ENCODE measurements at regions not wholly inside any gene's neighbourhood (a gene's known extent, or its start where the extent isn't known, plus 50 kb on each side); places are given as distances from the start of the nearest gene placed in this dataset.
"Not testable (repeated sequence)": the region's sequence is repeated elsewhere in the genome, so short reads cannot be mapped to it uniquely, and the experiment has no call there.

DNA sequence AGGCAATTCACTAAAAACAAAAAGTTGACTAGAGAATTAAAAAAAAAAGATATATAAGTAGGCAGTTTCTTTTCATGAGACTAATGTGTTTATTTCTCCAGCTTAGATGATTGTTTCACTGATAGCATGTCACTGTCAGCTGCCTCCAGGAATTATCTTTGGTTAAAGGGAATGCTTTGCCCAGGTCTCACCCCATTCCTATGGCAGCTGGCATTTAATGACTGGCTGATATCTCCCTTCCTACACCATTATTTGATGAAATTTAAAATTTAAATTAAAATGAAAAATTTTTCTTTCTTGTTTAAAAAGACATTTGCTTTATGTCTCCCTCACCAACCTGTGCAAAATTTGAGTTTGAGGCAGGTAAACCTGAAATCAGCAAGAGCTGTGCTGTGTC, 214.5 kb upstream of the PRSS1 start:
- no peak for DNase-seq (ENCODE audit: low read depth, low spot score)

DNA sequence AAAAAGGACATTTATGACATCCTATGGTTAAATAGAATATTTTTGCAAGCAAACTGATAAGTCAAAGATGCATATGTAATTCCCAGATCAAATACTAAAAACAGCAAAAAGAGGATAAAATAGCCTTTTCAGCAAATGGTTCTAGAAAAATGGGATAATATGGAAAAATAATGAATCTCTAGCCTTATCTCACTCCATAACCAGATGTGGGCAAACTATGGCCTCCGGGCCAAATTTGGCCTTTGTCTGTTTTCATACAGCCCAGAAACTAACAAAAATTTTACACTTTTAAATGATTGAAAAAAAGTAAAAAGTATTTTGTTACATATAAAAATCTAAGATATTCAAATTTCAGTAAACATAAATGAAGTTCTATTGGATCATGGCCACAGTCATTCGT, 215.4 kb upstream of the PRSS1 start:
- DNase-seq (ENCODE audit: low read depth, low spot score): no peak

DNA sequence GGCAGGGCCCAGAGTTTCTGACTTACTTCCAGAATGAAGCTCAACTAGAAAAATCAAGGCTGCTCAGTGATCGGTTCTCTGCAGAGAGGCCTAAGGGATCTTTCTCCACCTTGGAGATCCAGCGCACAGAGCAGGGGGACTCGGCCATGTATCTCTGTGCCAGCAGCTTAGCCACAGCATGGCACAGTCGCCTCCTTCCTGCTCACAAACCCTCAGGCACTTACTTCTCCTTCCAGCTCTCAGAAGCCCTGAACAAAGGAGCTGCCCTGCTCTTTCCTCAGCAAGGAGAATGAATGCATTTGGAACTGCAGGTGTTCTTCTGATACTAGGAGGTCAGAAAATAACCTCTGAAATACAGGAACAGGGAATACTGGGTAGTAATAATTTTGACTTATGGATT, 219.7 kb upstream of the PRSS1 start:
- no peak for DNase-seq (ENCODE audit: low read depth, low spot score)

DNA sequence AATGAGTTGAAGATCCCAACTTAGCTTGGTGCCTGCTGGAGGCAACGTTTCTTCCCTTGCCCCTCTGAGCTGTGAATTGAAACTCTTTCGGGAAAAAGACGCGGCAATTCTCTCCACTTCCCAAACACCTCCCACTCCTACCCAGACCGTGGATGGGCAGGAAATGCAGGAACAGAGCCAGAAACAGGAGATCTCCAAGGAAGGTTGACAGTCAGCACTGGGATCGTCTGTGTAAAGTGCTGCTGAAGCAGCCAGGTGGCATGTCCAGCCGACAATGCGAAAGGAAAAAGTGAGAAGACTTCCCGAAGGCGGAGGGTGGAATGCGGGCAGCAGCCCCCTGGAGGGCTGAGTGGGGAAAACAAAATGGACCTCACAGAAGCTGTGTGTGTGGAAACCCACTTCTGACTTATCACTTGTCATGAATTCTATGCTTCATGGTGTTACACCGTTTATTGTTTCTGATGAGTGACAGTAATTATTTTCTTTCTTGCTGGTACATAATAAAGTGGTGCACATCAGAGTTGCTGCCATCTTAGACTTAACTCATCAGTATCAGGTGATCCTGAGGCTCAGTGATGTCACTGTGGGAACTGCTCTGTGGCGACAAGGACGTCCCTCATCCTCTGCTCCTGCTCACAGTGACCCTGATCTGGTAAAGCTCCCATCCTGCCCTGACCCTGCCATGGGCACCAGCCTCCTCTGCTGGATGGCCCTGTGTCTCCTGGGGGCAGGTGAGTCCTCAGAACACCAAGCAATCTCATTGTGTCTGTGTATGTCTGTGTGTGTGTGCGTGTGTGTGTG, 220.5 kb upstream of the PRSS1 start:
- DNase-seq (ENCODE audit: low read depth, low spot score): no peak

DNA sequence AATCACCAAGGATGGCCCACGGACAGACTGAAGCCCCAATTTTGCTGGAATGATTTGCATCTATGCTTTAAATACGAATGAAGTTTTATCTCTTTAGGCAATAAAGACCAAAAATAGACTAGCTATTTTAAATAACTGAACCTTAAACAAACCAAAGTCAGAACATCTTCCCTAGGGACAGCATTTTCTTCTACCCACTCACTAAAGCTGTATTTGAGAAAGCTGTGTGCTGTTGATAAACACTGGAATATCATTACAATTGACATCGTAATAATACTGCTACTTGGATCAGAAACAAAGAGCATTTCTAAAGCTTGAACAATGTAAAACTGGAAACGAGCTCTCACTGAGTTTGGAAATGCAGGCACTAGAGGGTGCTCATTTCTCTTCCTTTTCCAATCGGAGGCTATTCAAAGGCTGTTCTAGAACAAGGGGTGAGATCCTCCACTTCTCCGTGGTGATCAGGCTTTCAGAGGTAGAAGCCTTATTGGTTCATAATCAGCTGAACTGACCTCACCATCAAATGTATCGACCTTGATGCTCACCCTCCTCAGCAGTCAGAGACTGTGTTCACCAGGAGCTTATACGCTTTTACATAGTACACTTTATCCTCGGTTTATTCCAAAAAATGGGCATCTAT, 225.3 kb upstream of the PRSS1 start:
- DNase-seq (ENCODE audit: low read depth, low spot score): no peak

DNA sequence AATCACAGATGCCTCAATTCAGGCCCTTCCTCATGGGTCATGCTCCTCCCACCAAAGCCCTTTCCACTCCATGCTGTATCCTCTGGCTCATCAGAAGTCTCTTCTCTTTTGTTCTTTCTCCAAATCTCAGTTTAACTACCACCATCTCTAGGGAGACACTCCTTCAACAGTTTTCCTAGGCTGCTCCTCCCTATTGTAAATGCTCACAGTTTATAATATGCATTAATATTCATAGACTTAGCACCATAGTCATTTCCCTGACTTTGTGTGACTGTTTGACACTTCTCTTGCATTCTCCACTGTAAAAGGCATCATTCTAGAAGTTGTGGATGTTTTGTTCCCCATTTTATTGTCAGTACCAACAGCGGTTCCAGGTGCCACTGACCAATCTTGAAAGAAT, 226.5 kb upstream of the PRSS1 start:
- DNase-seq (ENCODE audit: low read depth, low spot score): no peak

DNA sequence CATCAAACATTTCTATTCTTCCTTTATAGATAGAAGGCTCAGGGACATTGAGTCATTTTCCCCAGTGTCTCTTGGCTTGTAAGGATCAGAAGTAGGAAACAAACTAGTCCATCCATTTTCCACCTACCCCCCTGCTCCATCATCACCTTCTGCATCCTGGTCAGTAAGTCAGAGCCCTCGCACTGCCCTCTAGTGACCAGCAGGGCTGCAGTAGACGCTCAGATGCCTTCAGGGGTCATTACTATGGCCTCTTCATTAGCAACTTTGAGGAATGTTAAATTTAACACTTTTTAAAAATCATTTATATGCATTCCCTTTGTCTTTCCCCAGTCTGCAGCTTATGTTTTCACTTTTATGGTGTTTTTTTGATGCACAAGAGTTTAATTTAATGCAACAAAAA, 228.4 kb upstream of the PRSS1 start:
- DNase-seq (ENCODE audit: low read depth, low spot score): not testable (repeated sequence)

DNA sequence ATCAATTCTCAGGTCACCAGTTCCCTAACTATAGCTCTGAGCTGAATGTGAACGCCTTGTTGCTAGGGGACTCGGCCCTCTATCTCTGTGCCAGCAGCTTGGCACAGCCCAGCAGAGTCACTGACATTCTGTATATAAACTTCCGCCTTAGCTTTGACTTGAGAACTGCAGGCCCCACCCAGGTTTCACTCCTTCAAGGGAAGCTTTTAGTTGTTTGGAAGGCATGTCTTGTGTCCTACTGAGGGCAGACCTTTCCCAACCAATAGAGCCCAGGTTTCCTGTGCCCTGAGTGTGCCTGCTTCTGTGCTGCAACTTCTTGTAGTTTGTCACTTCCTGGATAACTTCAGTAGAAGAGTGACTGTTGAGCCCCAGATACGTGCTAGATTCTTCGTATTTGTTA, 228.8 kb upstream of the PRSS1 start:
- not testable (repeated sequence) for DNase-seq (ENCODE audit: low read depth, low spot score)

DNA sequence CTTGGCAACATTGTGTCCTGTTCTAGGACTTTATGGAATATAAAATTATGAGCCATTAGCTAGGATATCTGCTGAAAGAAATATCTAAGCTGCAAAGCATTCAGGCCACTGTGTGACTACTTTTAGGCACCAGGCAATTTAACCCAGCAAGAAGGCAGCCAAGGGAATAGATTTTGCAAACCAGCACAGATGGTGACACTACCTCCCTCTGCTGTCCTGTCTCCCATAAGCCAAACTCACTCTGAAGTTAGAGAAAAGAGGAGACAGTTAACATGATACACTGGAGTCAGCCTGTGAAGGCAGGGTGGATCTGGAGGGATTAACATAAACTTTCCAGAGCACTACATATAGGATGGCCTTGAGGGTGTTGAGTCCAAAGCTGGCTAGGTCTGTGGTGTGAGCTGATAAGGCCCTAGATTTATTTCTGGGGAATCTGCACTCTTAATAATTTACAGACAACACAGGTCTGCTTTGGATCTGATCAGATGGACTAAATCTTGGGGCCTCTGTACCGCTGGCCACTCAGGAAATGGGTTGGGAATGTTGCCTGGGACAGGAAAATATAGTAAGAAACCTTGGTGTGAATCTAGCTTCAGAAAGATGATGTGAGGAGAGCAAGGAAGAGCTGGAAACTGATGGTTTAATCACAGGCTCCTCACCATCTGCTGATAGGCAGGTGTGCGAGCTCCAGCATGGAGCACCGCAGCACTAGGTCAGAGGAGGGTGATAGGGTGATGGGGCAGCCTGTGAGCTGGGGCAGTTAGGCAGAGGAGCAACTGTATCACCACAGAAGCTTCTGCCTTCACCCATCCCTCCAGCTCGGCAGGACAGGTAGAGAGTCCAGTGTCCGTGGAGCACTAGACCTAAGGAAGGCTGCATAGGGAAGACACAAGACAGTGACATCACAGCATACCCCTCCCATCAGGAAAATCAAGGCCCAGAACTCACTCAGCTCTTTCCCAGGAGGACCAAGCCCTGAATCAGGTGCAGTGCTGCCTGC, 229.9 kb upstream of the PRSS1 start:
- DNase-seq (ENCODE audit: low read depth, low spot score): no peak

DNA sequence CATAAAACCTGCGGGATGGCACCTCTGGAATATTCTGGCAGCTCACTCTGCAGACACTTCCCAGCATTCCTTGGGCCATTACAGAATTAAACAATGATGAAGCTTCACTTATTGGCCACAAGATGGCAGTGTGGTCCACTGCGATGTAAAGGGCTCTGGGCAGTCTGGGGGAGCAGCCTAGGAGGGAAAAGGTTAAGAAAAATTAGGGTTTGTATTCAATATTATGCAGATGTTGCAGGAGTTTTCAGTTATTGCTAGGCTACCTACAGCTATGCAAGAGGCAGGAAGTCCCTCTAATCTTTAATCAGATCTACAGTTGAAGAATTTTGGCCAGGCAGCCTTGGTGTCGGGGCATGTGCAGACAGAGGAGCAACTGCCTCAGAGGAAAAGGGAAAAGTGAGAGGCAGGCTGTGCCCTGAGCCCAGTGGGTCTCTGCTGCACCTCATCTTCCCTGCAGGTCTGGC, 233.2 kb upstream of the PRSS1 start:
- DNase-seq (ENCODE audit: low read depth, low spot score): peak; percentile 51

DNA sequence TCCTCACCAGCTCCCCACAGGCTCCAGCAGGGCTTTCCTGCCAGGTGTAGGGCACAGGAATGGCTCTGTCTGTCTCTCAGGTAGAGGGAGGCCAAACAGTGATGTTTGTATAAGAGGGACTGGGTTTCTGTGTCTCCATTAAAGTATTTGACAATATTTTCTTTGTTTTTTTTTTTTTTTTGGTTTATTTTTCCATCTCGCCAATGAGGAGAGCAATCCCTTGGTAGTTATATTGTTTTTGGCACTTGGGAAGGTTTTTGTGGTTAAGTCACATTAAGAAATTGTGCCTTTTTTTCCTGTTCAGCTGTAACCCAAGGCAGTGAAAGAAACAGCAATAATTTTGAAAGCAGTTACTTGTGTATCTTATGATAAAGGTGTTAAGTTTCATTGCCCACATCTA, 234.6 kb upstream of the PRSS1 start:
- DNase-seq (ENCODE audit: low read depth, low spot score): not testable (repeated sequence)

DNA sequence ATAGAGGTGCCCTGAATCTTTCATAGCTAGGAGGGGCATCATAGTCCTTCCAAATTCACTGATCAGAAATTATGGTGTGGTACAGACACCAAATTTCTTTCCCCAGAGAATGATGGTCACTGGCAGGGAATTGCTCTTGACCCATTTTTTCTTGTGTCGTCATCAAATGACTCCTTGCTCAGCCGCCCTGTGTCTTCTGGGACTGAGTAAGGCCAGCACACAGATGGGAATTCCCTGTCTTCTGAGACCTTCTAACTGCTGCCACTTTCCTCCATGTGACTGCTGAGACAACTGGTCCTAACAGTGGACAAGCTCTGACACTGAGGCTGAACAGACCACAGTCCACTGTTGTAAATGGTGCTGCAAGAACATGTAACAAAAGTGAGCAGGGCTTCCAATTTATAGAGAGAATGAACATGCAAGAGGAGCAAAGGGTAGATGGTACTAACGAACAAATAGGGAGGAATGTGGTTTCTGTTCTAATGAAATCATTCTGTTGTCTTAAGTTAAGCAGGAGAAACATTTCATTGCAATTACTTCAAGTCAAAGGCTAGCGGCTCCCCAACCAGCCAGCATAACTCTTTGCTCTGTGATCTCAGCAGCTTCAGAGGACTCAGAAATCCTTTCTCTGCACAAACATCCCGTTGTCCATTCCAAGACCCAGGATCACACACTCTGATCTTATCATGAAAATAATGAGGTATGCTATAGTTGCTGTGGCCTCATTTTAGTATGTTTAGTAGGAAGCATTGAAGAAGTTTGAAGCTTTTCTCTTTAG, 235.9 kb upstream of the PRSS1 start:
- no peak for DNase-seq (ENCODE audit: low read depth, low spot score)

DNA sequence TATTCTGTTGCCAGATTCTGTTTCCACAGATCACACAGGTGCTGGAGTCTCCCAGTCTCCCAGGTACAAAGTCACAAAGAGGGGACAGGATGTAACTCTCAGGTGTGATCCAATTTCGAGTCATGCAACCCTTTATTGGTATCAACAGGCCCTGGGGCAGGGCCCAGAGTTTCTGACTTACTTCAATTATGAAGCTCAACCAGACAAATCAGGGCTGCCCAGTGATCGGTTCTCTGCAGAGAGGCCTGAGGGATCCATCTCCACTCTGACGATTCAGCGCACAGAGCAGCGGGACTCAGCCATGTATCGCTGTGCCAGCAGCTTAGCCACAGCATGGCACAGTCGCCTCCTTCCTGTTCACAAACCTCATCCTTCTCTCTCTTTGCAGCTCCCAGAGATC, 237.5 kb upstream of the PRSS1 start:
- DNase-seq (ENCODE audit: low read depth, low spot score): no peak

DNA sequence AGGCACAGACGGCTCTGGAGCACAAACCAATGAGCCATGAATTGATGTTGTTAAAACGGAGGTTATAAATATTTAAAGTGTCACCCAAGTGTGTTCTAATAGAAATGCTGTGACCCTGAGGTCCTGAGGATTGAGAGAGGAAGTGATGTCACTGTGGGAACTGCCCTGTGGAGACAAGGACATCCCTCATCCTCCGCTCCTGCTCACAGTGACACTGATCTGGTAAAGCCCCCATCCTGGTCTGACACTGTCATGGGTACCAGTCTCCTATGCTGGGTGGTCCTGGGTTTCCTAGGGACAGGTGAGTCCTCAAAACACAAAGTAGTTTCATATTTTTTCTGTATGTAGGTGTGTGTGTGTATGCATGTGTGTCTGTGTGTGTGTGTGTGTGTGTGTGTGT, 237.9 kb upstream of the PRSS1 start:
- DNase-seq (ENCODE audit: low read depth, low spot score): no peak

DNA sequence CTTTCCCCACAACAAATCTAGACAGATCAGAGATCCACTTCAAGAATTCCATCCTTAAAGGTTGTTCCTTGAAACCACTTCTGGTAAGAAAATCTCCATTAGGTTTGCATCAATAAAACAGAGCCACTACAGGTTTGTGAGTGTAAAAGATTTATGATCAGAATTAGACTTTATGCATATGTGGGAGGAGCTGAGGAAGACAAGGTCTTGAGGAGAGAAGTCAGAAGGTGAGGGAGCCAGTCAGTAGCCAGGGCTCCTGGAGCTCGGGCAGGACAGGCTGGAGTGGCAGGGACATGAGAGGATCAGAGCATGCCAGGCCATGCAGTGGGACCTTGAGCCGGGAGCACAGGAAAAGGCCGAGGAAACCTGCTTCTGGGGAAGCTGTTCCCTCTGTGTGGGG, 240.0 kb upstream of the PRSS1 start:
- DNase-seq (ENCODE audit: low read depth, low spot score): not testable (repeated sequence)

DNA sequence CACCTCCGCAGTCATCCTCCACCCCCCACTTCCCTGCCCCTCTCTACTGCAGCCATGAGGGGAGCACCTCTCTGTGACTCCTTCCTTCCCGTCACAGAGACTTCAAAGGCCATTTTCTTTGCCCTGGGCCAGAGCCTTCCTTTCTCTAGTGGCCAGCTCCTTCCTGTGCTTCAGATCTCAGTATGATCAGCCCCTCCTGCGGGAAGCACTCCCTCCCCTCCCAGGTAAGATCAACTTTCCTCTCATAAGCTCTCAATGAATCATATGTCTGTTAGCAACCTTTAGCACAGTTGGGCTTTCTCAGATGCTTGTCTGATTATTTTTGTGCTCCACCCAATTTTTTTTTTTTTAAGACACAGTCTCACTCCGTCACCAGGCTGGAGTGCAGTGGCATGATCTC, 241.0 kb upstream of the PRSS1 start:
- no peak for DNase-seq (ENCODE audit: low read depth, low spot score)

DNA sequence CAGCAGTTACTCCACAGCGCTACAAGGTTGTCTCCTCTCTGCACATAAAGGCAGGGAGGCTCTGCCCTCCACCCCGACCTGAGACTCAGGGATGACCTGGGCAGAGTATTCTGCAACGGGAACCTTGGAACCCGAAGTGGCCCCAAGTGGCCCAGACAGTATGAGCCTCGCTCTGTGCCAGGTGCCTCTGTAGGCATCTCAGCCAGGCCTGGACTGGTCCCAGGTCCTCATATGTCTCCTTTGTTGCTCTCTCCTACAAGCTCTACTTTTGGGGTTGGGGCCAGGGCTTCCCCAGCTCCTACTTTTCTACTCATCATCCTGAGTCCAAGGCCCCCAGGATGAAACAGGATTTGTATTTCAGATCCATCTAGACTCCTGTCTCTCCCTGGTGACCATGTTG, 241.5 kb upstream of the PRSS1 start:
- DNase-seq (ENCODE audit: low read depth, low spot score): no peak

DNA sequence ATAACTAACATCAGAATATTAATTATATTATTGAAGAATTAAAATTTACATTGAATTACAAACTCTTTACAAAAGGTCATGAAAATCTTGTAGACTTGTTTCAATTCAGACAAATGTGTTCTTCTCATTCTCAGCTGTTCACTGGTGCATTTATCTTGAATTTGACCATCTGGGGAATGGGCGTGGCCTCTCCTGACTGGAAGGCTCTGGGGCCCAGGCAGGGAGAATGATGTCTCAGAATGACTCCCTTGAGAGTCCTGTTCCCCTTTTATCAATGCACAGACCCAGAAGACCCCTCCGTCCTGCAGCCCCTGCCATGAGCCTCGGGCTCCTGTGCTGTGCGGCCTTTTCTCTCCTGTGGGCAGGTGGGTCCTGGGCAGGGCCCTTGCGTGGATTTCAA, 242.2 kb upstream of the PRSS1 start:
- DNase-seq (ENCODE audit: low read depth, low spot score): not testable (repeated sequence)

DNA sequence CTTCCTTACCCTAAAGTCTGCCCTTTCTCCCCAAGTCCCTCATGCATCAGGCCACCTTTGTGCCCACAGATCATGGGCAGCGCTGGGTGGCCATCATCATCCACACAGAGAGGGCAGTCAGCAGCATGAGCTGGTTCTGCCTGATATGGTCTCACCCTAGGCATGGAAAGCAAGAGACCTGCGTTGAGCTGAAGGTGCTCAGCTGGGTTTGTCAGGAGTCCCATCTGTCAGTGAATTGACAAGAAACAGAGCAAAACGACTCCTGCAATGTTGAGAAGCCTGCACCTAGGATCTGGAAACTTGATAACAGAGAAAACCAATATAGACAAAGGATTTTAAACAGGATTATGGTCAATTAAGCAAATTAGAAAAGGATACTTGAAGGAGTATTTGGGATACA, 242.7 kb upstream of the PRSS1 start:
- DNase-seq (ENCODE audit: low read depth, low spot score): no peak

DNA sequence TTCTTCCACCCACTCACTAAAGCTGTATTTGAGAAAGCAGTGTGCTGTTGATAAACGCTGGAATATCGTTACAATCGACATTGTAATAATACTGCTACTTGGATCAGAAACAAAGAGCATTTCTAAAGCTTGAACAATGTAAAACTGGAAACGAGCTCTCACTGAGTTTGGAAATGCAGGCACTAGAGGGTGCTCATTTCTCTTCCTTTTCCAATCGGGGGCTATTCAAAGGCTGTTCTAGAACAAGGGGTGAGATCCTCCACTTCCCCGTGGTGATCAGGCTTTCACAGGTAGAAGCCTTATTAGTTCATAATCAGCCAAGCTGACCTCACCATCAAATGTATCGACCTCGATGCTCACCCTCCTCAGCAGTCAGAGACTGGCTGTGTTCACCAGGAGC, 245.3 kb upstream of the PRSS1 start:
- DNase-seq (ENCODE audit: low read depth, low spot score): not testable (repeated sequence)

DNA sequence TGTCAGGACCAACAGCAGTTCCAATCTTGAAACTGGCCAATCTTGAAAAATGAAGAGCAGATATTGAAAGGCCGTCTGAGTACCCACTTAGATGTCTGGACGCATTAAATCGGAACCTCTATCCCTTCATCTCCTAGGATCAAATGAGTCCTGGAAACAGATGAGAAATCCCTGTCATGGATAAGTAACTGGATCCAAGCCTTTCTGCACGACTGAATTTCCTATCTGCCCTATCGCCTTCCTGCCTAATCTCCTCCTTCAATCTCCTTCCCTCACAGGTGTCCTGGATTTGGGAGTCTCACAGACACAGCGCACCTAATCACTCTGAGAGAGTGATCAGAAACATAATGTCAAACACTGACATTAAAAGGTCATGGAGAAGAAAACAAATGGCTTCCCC, 245.2 kb upstream of the PRSS58 start:
- DNase-seq (ENCODE audit: low read depth, low spot score): no peak
